ENCODE measurements at regions not wholly inside any gene's neighbourhood (a gene's known extent, or its start where the extent isn't known, plus 50 kb on each side); places are given as distances from the start of the nearest gene placed in this dataset.

GRCh38 chr11:80487952-80488351 is 1047.1 kb upstream of the TENM4 start:
- no peak overlapping the region for H3K56ac ChIP-seq (replicated peaks; ENCODE audit: insufficient read length, low read depth, low read length)
- H2BK120ac ChIP-seq (replicated peaks; ENCODE audit: low read depth, low read length), result no peak overlapping the region
- no peak overlapping the region for H2BK15ac ChIP-seq (ENCODE audit: low read length)
- H3K79me1 ChIP-seq (ENCODE audit: low read depth, low read length), result no peaks in the 10 kb centered on the region
- no peaks in the 10 kb centered on the region for H3K36me3 ChIP-seq (ENCODE audit: control insufficient read depth in 2 of 4, insufficient read depth in 4 of 4, low read length in 3 of 4)
- no peak for DNase-seq (ENCODE audit: low read depth in 1 of 2, low spot score in 2 of 2)
- ChIA-PET CTCF (ENCODE audit: partially characterized antibody) (no interaction called here), POLR2A (ENCODE audit: partially characterized antibody) (no interaction called here)
- H3K4ac ChIP-seq (replicated peaks; ENCODE audit: insufficient read length, low read depth, low read length), result no peak overlapping the region
- no peak overlapping the region for H4K8ac ChIP-seq (ENCODE audit: extremely low read depth, insufficient read depth, low read length)
- H2BK12ac ChIP-seq (ENCODE audit: low read depth, low read length), result no peak overlapping the region
- H4K20me1 ChIP-seq (replicated peaks in 1 of 2; ENCODE audit: control insufficient read depth in 1 of 2, insufficient read depth in 2 of 2, low read length in 2 of 2), result no peaks in the 10 kb centered on the region
- H4K5ac ChIP-seq (ENCODE audit: insufficient read length, low read depth, low read length), result no peak overlapping the region
- no peak overlapping the region for H4K91ac ChIP-seq (replicated peaks; ENCODE audit: insufficient read length, low read length)
- no peak overlapping the region for H2AK5ac ChIP-seq (ENCODE audit: low read depth, low read length)
- H3K27me3 ChIP-seq (replicated peaks in 1 of 4; ENCODE audit: control insufficient read depth in 3 of 4, extremely low read depth in 1 of 4, insufficient read depth in 3 of 4, low read length in 3 of 4), result no peaks in the 10 kb centered on the region
- H3K9ac ChIP-seq (replicated peaks in 1 of 4; ENCODE audit: extremely low read depth in 1 of 4, low read depth in 3 of 4, low read length in 3 of 4), result no peak overlapping the region
- H3K23me2 ChIP-seq (ENCODE audit: low read depth, low read length), result no peaks in the 10 kb centered on the region
- no peak for TF ChIP-seq KDM1A (IDR thresholded peaks at IDR 0.05; ENCODE audit: borderline replicate concordance, low read length)
- no peak for TF ChIP-seq HDAC2 (IDR thresholded peaks at IDR 0.05; ENCODE audit: borderline replicate concordance in 1 of 2, low read depth in 2 of 2, low read length in 2 of 2)
- TF ChIP-seq SP4 (IDR thresholded peaks at IDR 0.05; ENCODE audit: low read length), result no peak
- no peak for TF ChIP-seq SP1 (IDR thresholded peaks at IDR 0.05; ENCODE audit: low read depth, low read length)
- TF ChIP-seq GABPA (IDR thresholded peaks at IDR 0.05; ENCODE audit: borderline replicate concordance, insufficient read depth, low read length), result no peak
- TF ChIP-seq KDM5A (IDR thresholded peaks at IDR 0.05; ENCODE audit: low read length), result no peak
- TF ChIP-seq HDAC6 (IDR thresholded peaks at IDR 0.05; ENCODE audit: low read depth, low read length), result no peak
- no peak for TF ChIP-seq ASH2L (IDR thresholded peaks at IDR 0.05; ENCODE audit: low read length)
- no peak for TF ChIP-seq BACH1 (IDR thresholded peaks at IDR 0.05; ENCODE audit: low read length)
- TF ChIP-seq, protein P1, sequence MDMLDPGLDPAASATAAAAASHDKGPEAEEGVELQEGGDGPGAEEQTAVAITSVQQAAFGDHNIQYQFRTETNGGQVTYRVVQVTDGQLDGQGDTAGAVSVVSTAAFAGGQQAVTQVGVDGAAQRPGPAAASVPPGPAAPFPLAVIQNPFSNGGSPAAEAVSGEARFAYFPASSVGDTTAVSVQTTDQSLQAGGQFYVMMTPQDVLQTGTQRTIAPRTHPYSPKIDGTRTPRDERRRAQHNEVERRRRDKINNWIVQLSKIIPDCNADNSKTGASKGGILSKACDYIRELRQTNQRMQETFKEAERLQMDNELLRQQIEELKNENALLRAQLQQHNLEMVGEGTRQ (IDR thresholded peaks at IDR 0.05; ENCODE audit: low read length), result no peak
- TF ChIP-seq SP2 (IDR thresholded peaks at IDR 0.05; ENCODE audit: low read length), result no peak
- TF ChIP-seq JUN (IDR thresholded peaks at IDR 0.05; ENCODE audit: low read depth, low read length), result no peak
- no peak for TF ChIP-seq POLR2A (IDR thresholded peaks at IDR 0.05; ENCODE audit: control extremely low read depth in 1 of 2, low read depth in 2 of 2, low read length in 2 of 2)
- no peak for TF ChIP-seq RFX5 (IDR thresholded peaks at IDR 0.05; ENCODE audit: borderline replicate concordance, low read depth, low read length)
- TF ChIP-seq TAF7 (optimal IDR thresholded peaks at IDR 0.05; ENCODE audit: borderline replicate concordance, low read depth, low read length), result no peak
- no peak for TF ChIP-seq RBBP5 (IDR thresholded peaks at IDR 0.05; ENCODE audit: borderline replicate concordance, low read depth, low read length)
- no peak for TF ChIP-seq FOSL1 (IDR thresholded peaks at IDR 0.05; ENCODE audit: insufficient read depth, low read depth, low read length)
- H3K18ac ChIP-seq (ENCODE audit: extremely low read depth, low read length), result no peak overlapping the region
- H3K9me3 ChIP-seq (ENCODE audit: insufficient read depth in 2 of 2, low read depth in 1 of 2, low read length in 1 of 2), result no peaks in the 10 kb centered on the region
- H3K4me1 ChIP-seq (replicated peaks in 1 of 4; ENCODE audit: control insufficient read depth in 3 of 4, insufficient read depth in 4 of 4, low read length in 3 of 4), result no peaks in the 10 kb centered on the region
- H3K23ac ChIP-seq (ENCODE audit: insufficient read length), result no peak overlapping the region
- H3K14ac ChIP-seq (ENCODE audit: insufficient read length), result no peak overlapping the region
- no peak overlapping the region for H3K4me3 ChIP-seq (ENCODE audit: extremely low read depth in 1 of 4, insufficient read depth in 2 of 4, low read depth in 3 of 4, low read length in 4 of 4)
- H2BK20ac ChIP-seq (ENCODE audit: low read length), result no peak overlapping the region
- H3K4me2 ChIP-seq (ENCODE audit: insufficient read depth in 1 of 2, low read depth in 2 of 2, low read length in 2 of 2), result no peak overlapping the region
- H2AFZ ChIP-seq (ENCODE audit: low read length), result no peak overlapping the region
- H2BK5ac ChIP-seq (ENCODE audit: low read depth, low read length), result no peak overlapping the region
- H3K79me2 ChIP-seq (ENCODE audit: control insufficient read depth in 1 of 2, insufficient read depth in 2 of 2, low read length in 2 of 2), result no peaks in the 10 kb centered on the region
- no peak overlapping the region for H3K27ac ChIP-seq (ENCODE audit: low read depth, low read length)
- no peak for FAIRE-seq

Measured in H1 (cell line).